HG03060 (cell line): ENCODE measurements at regions not wholly inside any gene's neighbourhood (a gene's known extent, or its start where the extent isn't known, plus 50 kb on each side); places are given as distances from the start of the nearest gene placed in this dataset.

Experiments
- ATAC-seq: cut with Tn5 transposase; IDR thresholded peaks from one replicate; pipeline ENCODE4 v1.9.1; 2021; ENCODE audit warnings: low read depth, moderate number of reproducible peaks; ENCODE audit not compliant: unreplicated experiment

- ATAC-seq = no peak
Observed at GRCh38 chr12:25816637-25817036, 141.8 kb upstream of the RASSF8 start.

DNA sequence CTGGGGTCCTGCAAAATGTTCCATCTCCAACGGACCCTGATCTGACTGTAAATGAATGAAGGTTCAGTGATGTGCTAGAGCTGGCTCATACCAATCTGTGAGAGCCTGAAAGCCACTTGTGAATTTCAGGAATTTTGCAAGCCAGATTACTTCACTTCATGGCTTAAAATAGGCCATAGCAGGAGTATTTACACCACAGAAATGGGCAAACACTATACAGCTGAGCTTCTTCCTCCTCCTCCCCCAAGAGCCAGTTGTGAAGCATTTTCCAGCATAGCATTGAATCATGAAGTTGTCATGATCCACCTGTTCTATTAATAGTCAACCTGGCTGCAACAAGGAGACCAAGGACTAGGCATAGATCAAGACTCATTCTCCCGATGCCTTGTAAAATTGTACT, 141.3 kb upstream of the RASSF8 start:
- ATAC-seq = no peak

- ATAC-seq = no peak
Observed at GRCh38 chr12:25818596-25819390, 139.7 kb upstream of the RASSF8 start.

DNA sequence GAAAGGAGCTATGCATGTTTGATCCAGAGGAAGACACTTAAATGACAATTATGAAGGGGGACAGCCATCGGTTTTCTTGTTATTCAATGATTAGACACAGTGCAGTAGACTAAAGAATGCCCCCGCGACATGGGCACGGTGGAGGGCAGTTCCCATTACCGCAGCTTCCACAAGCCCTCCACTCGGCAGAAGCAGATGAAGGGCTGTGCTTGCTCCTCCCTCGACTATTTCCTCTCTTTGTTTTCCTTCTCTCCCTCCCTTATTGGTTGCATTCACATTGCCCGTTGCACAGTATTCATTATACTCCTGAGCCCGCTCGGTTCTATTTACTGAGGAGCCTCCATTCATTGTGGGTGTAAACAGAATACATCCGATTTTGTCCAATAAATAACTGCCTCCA, 138.8 kb upstream of the RASSF8 start:
- no peak for ATAC-seq

GRCh38 chr12:25822281-25822680, 136.2 kb upstream of the RASSF8 start:
- ATAC-seq = no peak

GRCh38 chr12:25824734-25825133, 133.7 kb upstream of the RASSF8 start:
- no peak for ATAC-seq

DNA sequence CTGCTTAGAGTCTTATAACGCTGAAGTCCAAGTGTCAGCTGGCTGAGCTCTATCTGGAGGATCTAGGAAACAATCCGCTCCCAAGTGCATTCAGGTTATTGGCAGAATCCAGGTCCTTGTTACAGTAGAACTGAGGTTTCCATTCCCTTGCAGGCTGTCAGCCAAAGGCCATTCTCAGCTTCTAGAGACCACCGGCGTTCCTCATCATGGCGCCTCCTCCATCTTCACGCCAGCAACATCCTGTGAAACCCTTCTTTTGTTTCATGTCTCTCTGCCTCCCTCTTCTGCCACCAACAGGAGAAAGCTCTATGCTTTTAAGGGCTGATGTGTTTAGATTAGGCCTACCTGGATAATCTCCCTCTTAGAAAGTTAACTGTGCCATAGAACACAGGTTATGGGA, 133.0 kb upstream of the RASSF8 start:
- no peak for ATAC-seq

DNA sequence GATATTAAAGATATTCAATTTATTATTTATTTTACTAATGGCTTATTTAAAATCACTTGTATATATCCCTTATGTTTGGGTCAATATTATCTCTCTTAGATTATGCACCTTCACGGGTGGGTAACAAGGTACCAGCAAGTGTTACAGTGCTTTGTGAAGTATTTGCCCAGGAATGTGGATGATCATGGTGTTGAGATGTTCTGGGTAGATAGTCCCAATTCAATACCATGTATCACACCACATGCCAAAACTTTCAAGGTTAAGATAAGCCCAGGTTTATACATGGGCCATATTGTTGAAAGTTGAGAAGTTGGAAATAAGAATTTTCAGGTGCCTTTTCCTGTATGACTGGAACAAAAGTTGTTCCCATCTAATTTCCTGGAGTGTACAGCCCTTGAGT, 131.3 kb upstream of the RASSF8 start:
- ATAC-seq = no peak

- no peak for ATAC-seq
Observed at GRCh38 chr12:25827747-25828146, 130.7 kb upstream of the RASSF8 start.

DNA sequence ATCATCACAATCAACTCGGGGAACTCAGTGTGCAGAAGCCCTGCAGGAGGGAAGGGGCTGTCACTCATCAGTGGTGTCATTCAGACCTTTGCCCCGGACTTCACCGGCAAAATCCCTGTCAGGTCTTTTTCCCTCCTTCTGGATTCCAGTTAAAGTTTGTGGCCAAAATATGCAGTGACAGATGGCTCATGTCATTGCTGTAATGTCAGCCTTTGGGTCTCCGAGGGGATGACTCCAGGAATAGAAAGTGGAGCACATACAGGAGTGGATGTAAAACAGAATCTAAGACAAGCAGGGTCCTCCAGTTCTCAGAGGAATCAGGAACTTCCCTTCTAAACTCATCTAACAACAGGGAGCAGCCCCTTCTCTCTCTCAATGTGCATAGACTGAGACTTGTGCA, 130.3 kb upstream of the RASSF8 start:
- ATAC-seq = no peak

DNA sequence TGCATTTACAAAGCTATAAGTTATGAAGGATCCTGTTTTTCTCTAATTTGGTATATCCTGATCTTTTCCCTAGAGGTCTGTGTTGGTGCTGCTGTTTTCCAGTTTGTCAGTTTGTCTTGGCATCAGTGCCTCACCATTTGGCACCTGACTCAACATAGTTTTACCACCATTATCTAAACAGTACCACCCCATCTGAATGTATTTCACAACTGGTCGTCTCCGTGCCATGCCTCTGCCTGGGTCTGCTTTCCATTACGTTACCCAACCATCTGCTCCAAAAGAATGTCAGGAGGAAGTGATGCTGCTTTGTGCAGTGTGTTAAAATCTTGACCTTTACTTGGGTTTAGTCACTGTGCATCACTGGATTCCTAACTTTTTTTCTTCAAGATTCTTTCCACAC, 129.3 kb upstream of the RASSF8 start:
- ATAC-seq = no peak

DNA sequence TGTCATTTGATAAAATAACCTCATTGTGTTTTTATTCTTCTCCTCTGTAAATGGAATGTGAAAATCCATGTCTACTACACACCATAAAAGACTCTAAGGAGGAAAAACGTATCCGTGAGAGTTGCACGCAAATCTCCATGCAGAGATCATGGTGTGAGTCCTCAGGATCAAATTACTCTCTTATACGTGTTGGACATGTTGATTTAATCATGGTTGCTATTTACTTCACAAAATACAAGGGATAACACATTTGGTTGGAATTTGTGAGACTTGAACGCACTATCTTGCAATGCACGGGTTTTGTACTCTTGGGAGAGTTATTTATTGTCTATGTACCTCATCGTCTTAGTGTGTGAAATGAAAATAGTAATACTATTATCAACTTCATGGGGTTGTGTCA, 128.0 kb upstream of the RASSF8 start:
- ATAC-seq = no peak

DNA sequence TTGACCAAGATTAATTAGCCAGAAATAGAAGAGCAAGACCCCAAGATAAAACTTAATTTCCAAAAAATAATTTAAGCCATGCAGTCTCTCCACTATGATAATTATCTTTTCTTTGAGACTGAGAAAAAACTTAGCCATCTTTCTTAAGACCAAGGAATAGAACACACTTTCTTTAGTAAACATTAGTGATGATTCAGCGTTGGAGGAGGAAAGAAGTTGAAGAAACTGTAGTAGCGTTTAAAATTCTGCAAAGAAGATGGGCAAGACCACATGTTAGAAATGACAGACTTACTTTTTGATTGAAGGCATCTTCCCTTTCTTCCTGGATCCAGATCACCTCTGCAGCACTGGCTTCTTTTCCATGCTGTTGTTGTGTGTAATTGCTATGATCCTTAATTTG, 124.8 kb upstream of the RASSF8 start:
- ATAC-seq = no peak

GRCh38 chr12:25835385-25835784, 123.1 kb upstream of the RASSF8 start:
- no peak for ATAC-seq

DNA sequence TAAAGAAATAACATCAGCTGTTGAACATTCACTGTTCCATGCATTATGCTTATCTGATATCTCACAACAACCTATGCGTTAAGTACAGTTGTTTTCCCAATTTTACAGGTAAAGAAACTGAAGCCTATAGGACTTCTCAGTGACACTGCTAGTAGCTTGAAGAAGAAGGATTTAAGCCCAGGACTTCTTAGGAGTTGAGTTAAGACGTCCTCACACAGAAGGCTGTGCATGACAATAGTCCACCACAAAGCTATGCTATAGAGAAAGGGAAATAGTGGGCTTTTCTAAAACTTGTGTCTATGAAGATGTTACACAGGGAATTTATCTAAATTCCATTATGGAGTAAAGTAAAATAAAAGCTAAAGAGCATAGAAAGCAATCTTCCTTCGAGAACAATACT, 120.5 kb upstream of the RASSF8 start:
- ATAC-seq = no peak

- no peak for ATAC-seq
Observed at GRCh38 chr12:25839470-25839869, 119.0 kb upstream of the RASSF8 start.

- ATAC-seq = no peak
Observed at GRCh38 chr12:25840678-25841465, 117.6 kb upstream of the RASSF8 start.

- no peak for ATAC-seq
Observed at GRCh38 chr12:25842254-25842653, 116.2 kb upstream of the RASSF8 start.

DNA sequence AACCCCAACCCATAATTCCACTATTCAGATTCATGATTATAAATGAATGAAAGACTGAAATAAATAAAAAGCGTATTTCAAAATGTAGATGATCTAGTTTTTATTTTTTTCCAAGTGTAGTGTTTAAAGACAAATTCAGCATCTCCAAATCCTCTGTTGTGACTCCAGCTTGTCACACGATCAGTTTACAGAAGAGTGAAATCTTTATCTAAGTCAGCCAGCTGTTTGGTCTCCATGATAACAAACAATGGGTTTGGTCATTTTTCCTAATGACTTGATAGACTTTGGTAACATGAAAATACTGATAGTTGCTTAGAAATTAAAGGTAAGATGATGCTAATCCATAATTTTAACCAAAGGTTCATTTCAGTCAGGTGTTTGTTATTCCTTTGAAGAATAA, 114.5 kb upstream of the RASSF8 start:
- no peak for ATAC-seq

DNA sequence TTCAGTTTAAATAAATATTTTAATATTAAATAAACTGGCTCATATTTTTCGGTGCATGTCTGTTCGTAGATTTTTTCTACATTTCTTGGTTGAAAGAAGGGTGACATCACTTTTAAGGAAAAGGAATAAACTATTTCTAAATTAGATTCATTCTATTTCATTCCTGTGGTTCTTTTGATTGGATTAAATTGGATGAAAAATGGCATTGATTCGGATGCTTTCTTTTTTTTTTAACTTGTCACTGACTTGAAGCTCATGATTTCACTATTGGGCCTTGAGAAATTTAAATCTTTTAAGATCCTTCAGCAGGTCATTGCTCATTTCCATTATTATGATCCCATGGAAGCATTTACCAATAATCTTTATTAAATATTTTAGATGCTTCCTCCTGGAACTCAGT, 113.1 kb upstream of the RASSF8 start:
- no peak for ATAC-seq

GRCh38 chr12:25852792-25853191, 105.7 kb upstream of the RASSF8 start:
- no peak for ATAC-seq
